ENCODE measurements at regions not wholly inside any gene's neighbourhood (a gene's known extent, or its start where the extent isn't known, plus 50 kb on each side); places are given as distances from the start of the nearest gene placed in this dataset.

- Histone ChIP-seq H4K20me1 (ENCODE audit: insufficient read depth, low read length) (no peaks in the 10 kb centered on the region), H2AFZ (ENCODE audit: low read depth, low read length) (no peak overlapping the region), H3K27ac (ENCODE audit: low read depth, low read length) (peak overlapping the region; percentile 8), H3K4me2 (ENCODE audit: low read length) (no peak overlapping the region), H3K27me3 (ENCODE audit: insufficient read depth, low read length) (no peaks in the 10 kb centered on the region), H3K36me3 (ENCODE audit: insufficient read depth, low read length) (no peaks in the 10 kb centered on the region), H3K4me1 (ENCODE audit: insufficient read depth, low read length) (peaks cover 3% of the 10 kb centered on the region), H3K79me2 (ENCODE audit: insufficient read depth, low read length) (no peaks in the 10 kb centered on the region), H3K9ac (ENCODE audit: low read length) (no peak overlapping the region), H3K4me3 (ENCODE audit: insufficient read depth, low read depth, low read length) (no peak overlapping the region), H3K9me3 (ENCODE audit: insufficient read depth, low read depth, low read length) (no peaks in the 10 kb centered on the region)
- FAIRE-seq (no peak), DNase-seq (ENCODE audit: low read depth) (peak; percentile 29)
- Mint-ChIP-seq H3K27me3 (ENCODE audit: low read depth, unreplicated experiment) (no peaks in the 10 kb centered on the region), H3K36me3 (ENCODE audit: low read depth, unreplicated experiment) (no peaks in the 10 kb centered on the region), H3K4me3 (ENCODE audit: unreplicated experiment) (no peak overlapping the region), H3K4me1 (ENCODE audit: low read depth, unreplicated experiment) (peaks cover 15% of the 10 kb centered on the region), H3K9me3 (ENCODE audit: unreplicated experiment) (no peaks in the 10 kb centered on the region), H3K27ac (ENCODE audit: unreplicated experiment) (peak overlapping the region; percentile 77)
- TF ChIP-seq EZH2 (IDR thresholded peaks at IDR 0.05; ENCODE audit: insufficient read depth, low read length) = no peak
- no peak for TF ChIP-seq CTCF (IDR thresholded peaks at IDR 0.05; ENCODE audit: insufficient read depth, low read depth, low read length)
Measured at GRCh38 chr18:44170208-44170880, 510.3 kb upstream of the SETBP1 start.

GRCh38 chr18:44171301-44171700 is 509.4 kb upstream of the SETBP1 start:
- no peak for TF ChIP-seq EZH2 (IDR thresholded peaks at IDR 0.05; ENCODE audit: insufficient read depth, low read length)
- no peak for TF ChIP-seq CTCF (IDR thresholded peaks at IDR 0.05; ENCODE audit: insufficient read depth, low read depth, low read length)
- peaks cover 3% of the 10 kb centered on the region for H3K4me1 ChIP-seq (ENCODE audit: insufficient read depth, low read length)
- no peaks in the 10 kb centered on the region for H3K36me3 Mint-ChIP-seq (ENCODE audit: low read depth, unreplicated experiment)
- H3K9me3 ChIP-seq (ENCODE audit: insufficient read depth, low read depth, low read length) = no peaks in the 10 kb centered on the region
- peaks cover 23% of the 10 kb centered on the region for H3K4me1 Mint-ChIP-seq (ENCODE audit: low read depth, unreplicated experiment)
- H4K20me1 ChIP-seq (ENCODE audit: insufficient read depth, low read length) = no peaks in the 10 kb centered on the region
- H3K4me2 ChIP-seq (ENCODE audit: low read length) = no peak overlapping the region
- no peaks in the 10 kb centered on the region for H3K36me3 ChIP-seq (ENCODE audit: insufficient read depth, low read length)
- H3K27ac Mint-ChIP-seq (ENCODE audit: unreplicated experiment) = peak overlapping the region; percentile 77
- DNase-seq (ENCODE audit: low read depth) = no peak
- no peak for FAIRE-seq
- no peaks in the 10 kb centered on the region for H3K9me3 Mint-ChIP-seq (ENCODE audit: unreplicated experiment)
- no peaks in the 10 kb centered on the region for H3K27me3 ChIP-seq (ENCODE audit: insufficient read depth, low read length)
- no peak overlapping the region for H3K9ac ChIP-seq (ENCODE audit: low read length)
- H3K4me3 ChIP-seq (ENCODE audit: insufficient read depth, low read depth, low read length) = no peak overlapping the region
- no peak overlapping the region for H2AFZ ChIP-seq (ENCODE audit: low read depth, low read length)
- H3K4me3 Mint-ChIP-seq (ENCODE audit: unreplicated experiment) = no peak overlapping the region
- H3K27me3 Mint-ChIP-seq (ENCODE audit: low read depth, unreplicated experiment) = no peaks in the 10 kb centered on the region
- H3K27ac ChIP-seq (ENCODE audit: low read depth, low read length) = no peak overlapping the region
- H3K79me2 ChIP-seq (ENCODE audit: insufficient read depth, low read length) = no peaks in the 10 kb centered on the region

- Histone ChIP-seq H2AFZ (ENCODE audit: low read depth, low read length) (no peak overlapping the region), H3K27ac (ENCODE audit: low read depth, low read length) (no peak overlapping the region), H3K4me1 (ENCODE audit: insufficient read depth, low read length) (no peaks in the 10 kb centered on the region), H4K20me1 (ENCODE audit: insufficient read depth, low read length) (no peaks in the 10 kb centered on the region), H3K36me3 (ENCODE audit: insufficient read depth, low read length) (no peaks in the 10 kb centered on the region), H3K9ac (ENCODE audit: low read length) (no peak overlapping the region), H3K9me3 (ENCODE audit: insufficient read depth, low read depth, low read length) (no peaks in the 10 kb centered on the region), H3K4me3 (ENCODE audit: insufficient read depth, low read depth, low read length) (no peak overlapping the region), H3K27me3 (ENCODE audit: insufficient read depth, low read length) (no peaks in the 10 kb centered on the region), H3K79me2 (ENCODE audit: insufficient read depth, low read length) (no peaks in the 10 kb centered on the region), H3K4me2 (ENCODE audit: low read length) (no peak overlapping the region)
- no peak for TF ChIP-seq EZH2 (IDR thresholded peaks at IDR 0.05; ENCODE audit: insufficient read depth, low read length)
- TF ChIP-seq CTCF (IDR thresholded peaks at IDR 0.05; ENCODE audit: insufficient read depth, low read depth, low read length) = no peak
- no peak for DNase-seq (ENCODE audit: low read depth)
- H3K27me3 Mint-ChIP-seq (ENCODE audit: low read depth, unreplicated experiment) = no peaks in the 10 kb centered on the region
- no peaks in the 10 kb centered on the region for H3K9me3 Mint-ChIP-seq (ENCODE audit: unreplicated experiment)
- no peaks in the 10 kb centered on the region for H3K36me3 Mint-ChIP-seq (ENCODE audit: low read depth, unreplicated experiment)
- FAIRE-seq = no peak
- peaks cover 22% of the 10 kb centered on the region for H3K4me1 Mint-ChIP-seq (ENCODE audit: low read depth, unreplicated experiment)
- no peak overlapping the region for H3K4me3 Mint-ChIP-seq (ENCODE audit: unreplicated experiment)
- H3K27ac Mint-ChIP-seq (ENCODE audit: unreplicated experiment) = no peak overlapping the region
Measured at GRCh38 chr18:44175891-44176290, 504.8 kb upstream of the SETBP1 start.
